IPS DF 4.7 (cell line): ENCODE measurements at regions not wholly inside any gene's neighbourhood (a gene's known extent, or its start where the extent isn't known, plus 50 kb on each side); places are given as distances from the start of the nearest gene placed in this dataset.

Source experiments
- DNase-seq: peaks from one replicate; pipeline ENCODE4 v3.0.0-alpha.2; 2013; ENCODE audit warnings: low spot score; ENCODE audit errors: extremely low read depth

DNA sequence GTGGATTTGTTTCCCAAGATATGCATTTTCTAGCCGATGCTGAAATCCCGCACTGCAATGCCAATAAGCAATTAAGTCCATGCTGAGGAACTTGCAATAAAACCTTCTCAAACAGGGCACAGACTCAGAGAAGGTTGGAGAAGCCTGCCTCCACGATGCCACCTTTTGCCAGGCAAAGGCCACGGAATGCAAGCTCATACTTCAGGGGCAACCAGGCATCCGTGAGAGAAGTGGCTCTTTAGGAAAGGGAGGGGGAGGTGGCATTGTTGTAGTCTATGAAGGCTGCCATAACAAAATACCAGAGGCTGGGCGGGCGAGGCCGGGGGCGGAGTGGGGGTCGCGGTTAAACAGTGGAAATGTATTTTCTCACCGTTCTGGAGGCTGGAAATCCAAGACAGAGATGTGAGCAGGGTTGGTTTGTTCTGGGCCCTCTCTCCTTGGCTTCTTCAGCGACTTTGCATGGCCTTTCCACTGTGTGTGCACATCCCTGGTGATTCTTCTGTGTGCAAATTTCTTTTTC, 689.5 kb downstream of the VRK1 start:
- no peak for DNase-seq

- no peak for DNase-seq
Measured at GRCh38 chr14:97489750-97490149, 692.6 kb downstream of the VRK1 start.

DNA sequence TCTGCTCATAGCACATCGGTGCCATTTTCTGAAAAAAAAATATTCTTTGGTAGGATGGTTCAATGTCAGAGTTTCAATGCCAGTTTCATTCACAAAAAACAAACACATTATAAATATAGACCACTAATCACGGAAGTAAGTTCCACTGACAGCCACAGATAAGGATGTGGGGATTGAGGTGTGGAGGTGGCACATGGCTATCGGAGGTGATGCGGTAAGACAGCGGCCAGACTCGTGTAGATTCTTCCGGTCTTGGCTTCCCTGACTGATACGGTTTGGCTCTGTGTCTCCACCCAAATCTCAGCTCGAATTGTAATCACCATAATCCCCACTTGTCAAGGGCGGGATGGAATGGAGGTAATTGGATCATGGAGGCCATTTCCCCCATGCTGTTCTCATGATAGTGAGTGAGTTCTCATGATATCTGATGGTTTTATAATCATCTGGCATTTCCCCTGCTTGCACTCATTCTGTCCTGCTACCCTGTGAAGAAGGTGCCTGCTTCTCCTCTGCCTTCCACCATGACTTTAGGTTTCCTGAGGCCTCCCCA, 693.4 kb downstream of the VRK1 start:
- DNase-seq = no peak

- no peak for DNase-seq
Measured at GRCh38 chr14:97491697-97492096, 694.5 kb downstream of the VRK1 start.

GRCh38 chr14:97499790-97500481, 702.8 kb downstream of the VRK1 start:
- no peak for DNase-seq

DNA sequence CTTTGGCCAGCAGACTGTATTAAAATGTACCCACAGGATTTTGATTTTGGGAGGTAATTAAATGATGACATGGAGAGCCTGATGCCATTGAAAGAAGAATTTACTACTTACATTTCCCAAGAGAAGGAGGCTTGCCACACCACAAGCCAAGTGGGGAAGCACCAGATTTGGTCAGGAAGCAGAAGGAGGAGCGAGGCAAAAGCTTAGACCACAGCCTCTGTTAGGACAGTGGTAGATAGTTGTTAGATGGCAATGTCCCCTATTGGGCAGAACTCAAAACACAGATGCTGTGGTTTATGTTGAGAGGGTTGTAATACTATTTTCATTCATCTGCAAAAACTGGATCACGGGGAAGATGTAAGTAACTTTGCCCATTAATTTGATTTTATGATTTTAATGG, 709.4 kb downstream of the VRK1 start:
- no peak for DNase-seq

GRCh38 chr14:97513891-97514290, 716.7 kb downstream of the VRK1 start:
- no peak for DNase-seq

- DNase-seq = no peak
Measured at GRCh38 chr14:97517566-97518234, 720.5 kb downstream of the VRK1 start.

- no peak for DNase-seq
Measured at GRCh38 chr14:97523936-97524335, 726.8 kb downstream of the VRK1 start.

DNA sequence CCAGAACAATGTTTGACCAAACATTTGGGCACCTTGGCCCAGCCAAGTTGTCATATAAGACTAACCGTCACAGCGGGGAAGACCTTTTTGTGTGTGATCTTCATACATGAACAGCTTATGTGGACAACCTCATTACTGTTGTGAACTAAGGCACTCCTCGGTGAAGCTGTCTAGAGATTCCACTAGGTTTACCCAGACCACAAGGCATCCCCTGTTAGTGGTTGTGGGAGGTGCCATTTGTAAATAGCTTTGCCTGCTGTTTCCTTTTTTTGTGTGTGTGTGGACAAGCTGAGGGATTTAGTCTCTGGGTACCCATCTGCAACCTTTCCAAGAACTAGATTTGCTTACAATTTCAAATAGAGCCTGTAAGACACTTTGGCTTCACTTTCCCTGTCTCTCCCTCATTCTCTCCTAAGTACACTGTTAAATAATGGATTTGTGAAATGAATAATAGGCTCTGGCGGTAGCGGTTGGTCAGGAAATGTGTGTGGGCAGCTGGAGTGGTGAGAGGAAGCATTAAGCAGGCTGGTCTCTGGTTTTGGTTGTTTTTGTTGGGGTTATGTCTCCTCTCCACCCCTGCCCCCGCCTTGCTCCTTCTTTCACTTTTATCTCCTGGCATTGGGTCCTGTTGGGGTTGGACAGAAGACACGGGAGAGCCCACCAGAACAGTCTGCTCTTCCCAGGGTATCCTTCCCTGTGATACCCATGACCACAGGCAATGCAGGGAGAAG, 727.6 kb downstream of the VRK1 start:
- DNase-seq = no peak

GRCh38 chr14:97527993-97528392, 730.8 kb downstream of the VRK1 start:
- no peak for DNase-seq

DNA sequence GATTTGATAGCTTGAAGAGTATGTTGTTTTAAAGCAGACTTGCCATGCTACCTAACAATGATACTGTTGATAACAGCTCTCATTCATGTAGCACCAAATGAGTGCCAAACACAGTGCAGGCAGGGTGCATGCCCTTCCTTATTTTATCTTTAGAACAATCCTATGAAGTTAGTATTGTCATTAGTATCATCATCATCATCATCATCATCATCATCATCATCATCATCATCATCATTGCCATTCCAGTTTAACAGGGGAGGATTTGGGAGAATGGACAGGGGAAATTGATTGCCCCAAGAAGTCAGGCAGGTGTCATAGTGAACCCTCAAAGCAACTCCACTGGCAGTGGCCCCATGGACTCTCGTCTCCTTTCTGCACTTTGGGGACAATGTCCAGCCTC, 734.9 kb downstream of the VRK1 start:
- DNase-seq = no peak

GRCh38 chr14:97536421-97536820, 739.2 kb downstream of the VRK1 start:
- no peak for DNase-seq

GRCh38 chr14:97538749-97539410, 741.7 kb downstream of the VRK1 start:
- no peak for DNase-seq

- DNase-seq = no peak
Measured at GRCh38 chr14:97539411-97539795, 742.2 kb downstream of the VRK1 start.

GRCh38 chr14:97539884-97540283, 742.7 kb downstream of the VRK1 start:
- no peak for DNase-seq

DNA sequence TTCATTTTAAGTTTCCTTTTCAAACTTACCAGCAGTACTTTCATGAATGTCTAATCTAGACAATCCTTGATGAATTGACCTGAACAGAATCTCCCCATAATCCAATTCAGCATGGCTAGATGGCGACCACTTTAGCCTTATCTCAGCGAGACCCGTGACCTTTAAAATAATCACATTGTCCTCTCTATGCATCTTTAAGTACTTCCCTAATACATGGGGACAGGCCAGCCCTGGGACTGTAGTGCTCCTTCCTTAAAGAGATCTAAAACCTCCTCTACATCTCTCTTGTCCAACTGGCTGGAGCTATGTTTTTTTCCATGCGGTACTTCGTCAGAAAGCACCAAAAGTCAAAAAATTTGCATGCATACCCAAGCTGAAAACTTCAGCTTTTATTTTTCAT, 746.0 kb downstream of the VRK1 start:
- no peak for DNase-seq

DNA sequence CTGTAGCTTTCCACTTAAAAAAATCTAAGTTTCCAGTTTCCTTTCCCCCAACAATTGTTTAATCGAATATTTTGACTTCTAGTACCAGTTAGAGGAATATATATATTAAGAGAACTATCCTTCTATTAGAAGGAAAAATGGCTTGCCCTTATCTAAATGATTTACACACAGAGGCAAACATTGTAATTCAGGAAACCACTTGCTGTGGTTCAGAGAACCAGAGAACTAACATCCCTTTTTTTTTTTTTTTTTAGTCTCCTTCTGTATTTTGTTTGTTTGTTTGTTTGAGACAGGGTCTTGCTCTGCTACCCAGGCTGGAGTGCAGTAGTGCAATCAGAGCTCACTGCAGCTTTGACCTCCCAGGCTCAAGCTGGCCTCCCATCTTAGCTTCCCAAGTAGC, 746.6 kb downstream of the VRK1 start:
- DNase-seq = no peak

DNA sequence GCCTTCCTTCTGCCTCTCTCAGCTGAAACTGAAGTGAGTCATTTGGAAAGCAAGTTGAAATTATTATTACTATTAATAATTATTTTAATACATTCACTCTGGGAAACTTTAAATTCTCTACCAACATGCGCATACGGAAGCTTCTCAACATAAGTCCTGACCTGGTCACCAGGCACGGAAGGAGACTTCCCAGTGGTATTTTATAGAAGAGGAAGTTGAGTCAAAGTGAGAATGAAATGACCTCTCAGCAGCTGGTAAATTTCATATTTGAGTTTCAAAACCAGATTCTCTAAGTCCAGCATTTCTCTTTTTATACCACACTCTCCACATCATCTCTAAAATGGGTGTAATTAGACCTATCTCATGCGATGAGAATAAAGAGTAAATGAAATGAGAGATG, 747.4 kb downstream of the VRK1 start:
- no peak for DNase-seq

GRCh38 chr14:97546491-97547230, 749.5 kb downstream of the VRK1 start:
- DNase-seq = no peak

- no peak for DNase-seq
Measured at GRCh38 chr14:97550463-97550862, 753.3 kb downstream of the VRK1 start.
